Ectodermal cell (in vitro differentiated cells): ENCODE measurements at regions not wholly inside any gene's neighbourhood (a gene's known extent, or its start where the extent isn't known, plus 50 kb on each side); places are given as distances from the start of the nearest gene placed in this dataset.

Experiments
- H3K27ac ChIP-seq: 2 replicates; pipeline ENCODE4 v1.7.0; 2013; ENCODE audit warnings: mild to moderate bottlenecking, low read depth, low read length; ENCODE audit not compliant: insufficient read depth, poor library complexity, severe bottlenecking
- H3K27me3 ChIP-seq: 2 replicates; pipeline ENCODE4 v1.7.0; 2013; ENCODE audit warnings: mild to moderate bottlenecking, low read length; ENCODE audit not compliant: insufficient read depth, control insufficient read depth, poor library complexity, severe bottlenecking
- H3K36me3 ChIP-seq: one replicate; pipeline ENCODE4 v1.7.0; 2013; ENCODE audit warnings: low read length; ENCODE audit not compliant: control insufficient read depth, insufficient read depth
- H3K4me1 ChIP-seq: one replicate; pipeline ENCODE4 v1.7.0; 2013; ENCODE audit warnings: low read length; ENCODE audit not compliant: control insufficient read depth, insufficient read depth
- H3K4me3 ChIP-seq: 2 replicates; pipeline ENCODE4 v1.7.0; 2013; ENCODE audit warnings: low read depth, low read length, control low read depth; ENCODE audit not compliant: insufficient read depth
- H3K9me3 ChIP-seq: 2 replicates; pipeline ENCODE4 v1.7.0; 2013; ENCODE audit warnings: mild to moderate bottlenecking, low read length, moderate library complexity; ENCODE audit not compliant: control insufficient read depth
- WGBS, 2 experiments: methylation state at CpG; one replicate each; pipeline ENCODE4 v1.1.7; 2013; ENCODE audit warnings: missing lambda C conversion rate in 2 of 2; 5-methylcytosine and 5-hydroxymethylcytosine counted together

GRCh38 chr9:13487498-13487897 lies 208.0 kb upstream of the MPDZ start:
- H3K27ac ChIP-seq: no peak overlapping the region
- no peaks in the 10 kb centered on the region for H3K36me3 ChIP-seq
- no peaks in the 10 kb centered on the region for H3K27me3 ChIP-seq
- WGBS, 2 experiments: 72 to 96% methylated on average over 2 of the region's 2 CpGs
- H3K4me1 ChIP-seq: no peaks in the 10 kb centered on the region
- H3K4me3 ChIP-seq: no peak overlapping the region
- H3K9me3 ChIP-seq: no peaks in the 10 kb centered on the region

GRCh38 chr9:13487071-13487470 lies 207.6 kb upstream of the MPDZ start:
- no peaks in the 10 kb centered on the region for H3K4me1 ChIP-seq
- no peaks in the 10 kb centered on the region for H3K36me3 ChIP-seq
- WGBS, 2 experiments: 90 to 95% methylated on average over 5 of the region's 5 CpGs

GRCh38 chr9:13485068-13485596 lies 205.6 kb upstream of the MPDZ start:
- no peaks in the 10 kb centered on the region for H3K4me1 ChIP-seq
- no peaks in the 10 kb centered on the region for H3K9me3 ChIP-seq
- H3K36me3 ChIP-seq: no peaks in the 10 kb centered on the region
- H3K27ac ChIP-seq: no peak overlapping the region
- WGBS, 2 experiments: 94 to 95% methylated on average over 3 of the region's 3 CpGs
- H3K27me3 ChIP-seq: no peaks in the 10 kb centered on the region
- H3K4me3 ChIP-seq: no peak overlapping the region

More at GRCh38 chr9:13487071-13487470, 207.6 kb upstream of the MPDZ start:
- H3K9me3 ChIP-seq: no peaks in the 10 kb centered on the region
- no peaks in the 10 kb centered on the region for H3K27me3 ChIP-seq
- no peak overlapping the region for H3K4me3 ChIP-seq
- H3K27ac ChIP-seq: no peak overlapping the region

GRCh38 chr9:13484186-13484585 lies 204.7 kb upstream of the MPDZ start:
- Histone ChIP-seq H3K27me3 (no peaks in the 10 kb centered on the region), H3K4me3 (no peak overlapping the region), H3K4me1 (no peaks in the 10 kb centered on the region), H3K9me3 (no peaks in the 10 kb centered on the region), H3K27ac (no peak overlapping the region), H3K36me3 (no peaks in the 10 kb centered on the region)
- 87 to 96% methylated on average over 3 of the region's 3 CpGs for WGBS, 2 experiments

- H3K27me3 ChIP-seq: no peaks in the 10 kb centered on the region
- no peaks in the 10 kb centered on the region for H3K36me3 ChIP-seq
- H3K9me3 ChIP-seq: no peaks in the 10 kb centered on the region
- H3K4me3 ChIP-seq: no peak overlapping the region
- H3K4me1 ChIP-seq: no peaks in the 10 kb centered on the region
- no peak overlapping the region for H3K27ac ChIP-seq
Observed at GRCh38 chr9:13481274-13481673, 201.8 kb upstream of the MPDZ start.

GRCh38 chr9:13480693-13481092 lies 201.2 kb upstream of the MPDZ start:
- H3K4me1 ChIP-seq: no peaks in the 10 kb centered on the region
- H3K9me3 ChIP-seq: no peaks in the 10 kb centered on the region
- no peak overlapping the region for H3K4me3 ChIP-seq
- H3K27ac ChIP-seq: no peak overlapping the region
- WGBS, 2 experiments: 89 to 90% methylated on average over 3 of the region's 3 CpGs
- no peaks in the 10 kb centered on the region for H3K27me3 ChIP-seq
- no peaks in the 10 kb centered on the region for H3K36me3 ChIP-seq

GRCh38 chr9:13479096-13479495 lies 199.6 kb upstream of the MPDZ start:
- no peaks in the 10 kb centered on the region for H3K9me3 ChIP-seq
- H3K4me1 ChIP-seq: no peaks in the 10 kb centered on the region
- no peaks in the 10 kb centered on the region for H3K27me3 ChIP-seq
- H3K4me3 ChIP-seq: no peak overlapping the region
- no peaks in the 10 kb centered on the region for H3K36me3 ChIP-seq
- H3K27ac ChIP-seq: no peak overlapping the region

- no peak overlapping the region for H3K27ac ChIP-seq
Observed at GRCh38 chr9:13478639-13479038, 199.1 kb upstream of the MPDZ start.

GRCh38 chr9:13478160-13478559 lies 198.7 kb upstream of the MPDZ start:
- Histone ChIP-seq H3K9me3 (no peaks in the 10 kb centered on the region), H3K4me1 (no peaks in the 10 kb centered on the region), H3K36me3 (no peaks in the 10 kb centered on the region), H3K4me3 (no peak overlapping the region), H3K27me3 (no peaks in the 10 kb centered on the region), H3K27ac (no peak overlapping the region)
- 97 to 100% methylated on average over 1 to 2 of the region's 2 CpGs for WGBS, 2 experiments

More at GRCh38 chr9:13478639-13479038, 199.1 kb upstream of the MPDZ start:
- Histone ChIP-seq H3K27me3 (no peaks in the 10 kb centered on the region), H3K4me1 (no peaks in the 10 kb centered on the region), H3K9me3 (no peaks in the 10 kb centered on the region), H3K36me3 (no peaks in the 10 kb centered on the region), H3K4me3 (no peak overlapping the region)
- 94 to 100% methylated on average over 1 of the region's 1 CpG for WGBS, 2 experiments

GRCh38 chr9:13470836-13471235 lies 191.3 kb upstream of the MPDZ start:
- no peak overlapping the region for H3K27ac ChIP-seq
- H3K4me3 ChIP-seq: no peak overlapping the region
- whole genome bisulfite sequencing, 2 experiments: 93 to 95% methylated on average over 2 to 3 of the region's 3 CpGs
- H3K9me3 ChIP-seq: no peaks in the 10 kb centered on the region
- H3K36me3 ChIP-seq: no peaks in the 10 kb centered on the region
- no peaks in the 10 kb centered on the region for H3K4me1 ChIP-seq
- no peaks in the 10 kb centered on the region for H3K27me3 ChIP-seq

- Histone ChIP-seq H3K27ac (no peak overlapping the region), H3K36me3 (no peaks in the 10 kb centered on the region), H3K27me3 (no peaks in the 10 kb centered on the region), H3K4me3 (no peak overlapping the region), H3K9me3 (no peaks in the 10 kb centered on the region), H3K4me1 (no peaks in the 10 kb centered on the region)
- 50% methylated on average over 2 of the region's 2 CpGs; no CpG with 5 or more reads in 1 of the 2 experiments for WGBS, 2 experiments
Observed at GRCh38 chr9:13467157-13467556, 187.7 kb upstream of the MPDZ start.
